ENCODE measurements at regions not wholly inside any gene's neighbourhood (a gene's known extent, or its start where the extent isn't known, plus 50 kb on each side); places are given as distances from the start of the nearest gene placed in this dataset.

DNA sequence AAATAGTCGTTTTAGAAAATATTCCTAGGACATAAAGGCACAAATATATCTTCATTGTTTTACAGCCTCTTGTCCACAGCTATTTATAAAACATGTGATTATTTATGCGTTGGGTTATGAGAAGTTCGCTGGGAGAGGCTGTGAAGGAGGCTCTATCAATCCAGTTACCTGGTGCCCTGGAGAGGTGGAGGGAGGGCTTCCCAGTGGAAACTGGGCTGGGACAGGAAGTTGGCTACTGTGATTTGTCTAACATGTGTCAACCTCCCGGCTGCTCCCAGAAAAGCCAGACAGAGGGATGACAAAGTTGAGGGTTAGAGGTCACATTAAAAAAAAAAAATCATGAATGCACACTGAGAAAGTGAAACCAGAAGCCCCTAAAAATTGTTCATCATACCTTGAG lies 346.5 kb downstream of the ZNF536 start:
- H3K4me3 Mint-ChIP-seq = peak overlapping the region in 1 of 2 experiments; percentile 62; a peak in 3 of 5 replicates

More for the DNA sequence above, 346.5 kb downstream of the ZNF536 start:
- no peak overlapping the region for H2BK12ac ChIP-seq (ENCODE audit: insufficient read length, low read depth, low read length)
- no peak overlapping the region for H3K4ac ChIP-seq (ENCODE audit: low read depth, low read length)
- H3K9me3 ChIP-seq (ENCODE audit: control insufficient read depth, low read depth, low read length) = no peaks in the 10 kb centered on the region
- H3K79me2 ChIP-seq (ENCODE audit: insufficient read depth, low read length) = no peaks in the 10 kb centered on the region
- H3K18ac ChIP-seq (ENCODE audit: insufficient read length, low read depth, low read length) = no peak overlapping the region
- H4K5ac ChIP-seq (ENCODE audit: insufficient read length, low read depth, low read length) = no peak overlapping the region
- H3K23me2 ChIP-seq (ENCODE audit: insufficient read length, low read depth, low read length, poor library complexity, severe bottlenecking) = peaks cover 7% of the 10 kb centered on the region
- no peak overlapping the region for H3K56ac ChIP-seq (ENCODE audit: insufficient read length, low read depth, low read length)
- Mint-ChIP-seq H3K9me3 (no peaks in the 10 kb centered on the region), H3K36me3 (ENCODE audit: insufficient read depth in 1 of 3, low read depth in 3 of 3) (no peaks in the 10 kb centered on the region), H3K4me1 (peaks cover 13 to 21% of the 10 kb centered on the region in 2 experiments), H3K27ac (peak overlapping the region in 2 of 3 experiments; percentile 44 to 62; a peak in 1 of 7 replicates), H3K27me3 (ENCODE audit: low read depth) (peaks cover 5% of the 10 kb centered on the region)
- H2AK5ac ChIP-seq (ENCODE audit: insufficient read length, low read length) = no peak overlapping the region
- H3K9ac ChIP-seq (ENCODE audit: extremely low read depth, insufficient read length, low read length) = no peak overlapping the region
- no peak overlapping the region for H2BK120ac ChIP-seq (ENCODE audit: low read depth, low read length, poor library complexity, severe bottlenecking)
- no peak overlapping the region for H3K4me2 ChIP-seq (ENCODE audit: insufficient read depth, insufficient read length, low read length)
- DNase-seq = no peak
- no peak overlapping the region for H2BK15ac ChIP-seq (ENCODE audit: low read depth, low read length)
- H2BK20ac ChIP-seq (ENCODE audit: low read depth, low read length, poor library complexity, severe bottlenecking) = no peak overlapping the region
- H3K79me1 ChIP-seq (ENCODE audit: insufficient read depth, low read depth, low read length, poor library complexity, severe bottlenecking) = no peaks in the 10 kb centered on the region
- H3K14ac ChIP-seq (ENCODE audit: insufficient read depth, low read length) = no peak overlapping the region
- H4K91ac ChIP-seq (ENCODE audit: insufficient read length, low read depth, low read length) = no peak overlapping the region
- H4K8ac ChIP-seq (replicated peaks; ENCODE audit: insufficient read length, low read depth, low read length) = no peak overlapping the region
- no peak overlapping the region for H2BK5ac ChIP-seq (ENCODE audit: insufficient read length, low read length)
- H4K20me1 ChIP-seq (ENCODE audit: control insufficient read depth, insufficient read depth, insufficient read length) = no peaks in the 10 kb centered on the region
- TF ChIP-seq, protein P1, sequence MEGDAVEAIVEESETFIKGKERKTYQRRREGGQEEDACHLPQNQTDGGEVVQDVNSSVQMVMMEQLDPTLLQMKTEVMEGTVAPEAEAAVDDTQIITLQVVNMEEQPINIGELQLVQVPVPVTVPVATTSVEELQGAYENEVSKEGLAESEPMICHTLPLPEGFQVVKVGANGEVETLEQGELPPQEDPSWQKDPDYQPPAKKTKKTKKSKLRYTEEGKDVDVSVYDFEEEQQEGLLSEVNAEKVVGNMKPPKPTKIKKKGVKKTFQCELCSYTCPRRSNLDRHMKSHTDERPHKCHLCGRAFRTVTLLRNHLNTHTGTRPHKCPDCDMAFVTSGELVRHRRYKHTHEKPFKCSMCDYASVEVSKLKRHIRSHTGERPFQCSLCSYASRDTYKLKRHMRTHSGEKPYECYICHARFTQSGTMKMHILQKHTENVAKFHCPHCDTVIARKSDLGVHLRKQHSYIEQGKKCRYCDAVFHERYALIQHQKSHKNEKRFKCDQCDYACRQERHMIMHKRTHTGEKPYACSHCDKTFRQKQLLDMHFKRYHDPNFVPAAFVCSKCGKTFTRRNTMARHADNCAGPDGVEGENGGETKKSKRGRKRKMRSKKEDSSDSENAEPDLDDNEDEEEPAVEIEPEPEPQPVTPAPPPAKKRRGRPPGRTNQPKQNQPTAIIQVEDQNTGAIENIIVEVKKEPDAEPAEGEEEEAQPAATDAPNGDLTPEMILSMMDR (conservative IDR thresholded peaks at IDR 0.05) = no peak
- H3K27ac ChIP-seq (ENCODE audit: insufficient read length, low read depth, low read length) = no peak overlapping the region
- H3T11ph ChIP-seq (ENCODE audit: low read length) = no peak overlapping the region
- H3K4me1 ChIP-seq (ENCODE audit: insufficient read depth, low read length) = no peaks in the 10 kb centered on the region
- H3K27me3 ChIP-seq (ENCODE audit: insufficient read depth, low read length) = no peaks in the 10 kb centered on the region
- no peak overlapping the region for H3K23ac ChIP-seq (ENCODE audit: insufficient read length, low read depth, low read length)
- H2AFZ ChIP-seq (ENCODE audit: low read length) = no peak overlapping the region
- no CpG with 5 or more reads among the region's 4 CpGs for WGBS (ENCODE audit: extremely low coverage, insufficient read length, low lambda C conversion rate)

Data from H9 (cell line).